Transverse colon (tissue), 4 donors: ENCODE measurements at regions not wholly inside any gene's neighbourhood (a gene's known extent, or its start where the extent isn't known, plus 50 kb on each side); places are given as distances from the start of the nearest gene placed in this dataset.

Experiments
- CTCF ChIP-seq, 5 experiments: fragments of 200-600 bp in 3 of 5; fragments of 450-650 bp in 2 of 5; sonication (generic) in 3 of 5; IDR thresholded peaks; 1 replicate in 2 of 5; 2 replicates in 3 of 5; pipeline ENCODE4 v1.5.1; 2016 to 2017; ENCODE audit warnings: antibody characterized with exemption in 5 of 5, inconsistent platforms in 3 of 5, mild to moderate bottlenecking in 2 of 5, moderate library complexity in 1 of 5
- EP300 ChIP-seq: sonication (generic); formaldehyde crosslinking; IDR thresholded peaks from one replicate; pipeline ENCODE4 v1.6.1; 2017; ENCODE audit warnings: antibody characterized with exemption, low read depth
- POLR2A ChIP-seq: fragments of 450-650 bp; IDR thresholded peaks from one replicate; pipeline ENCODE4 v1.6.1; 2016; ENCODE audit warnings: antibody characterized with exemption, mild to moderate bottlenecking, moderate library complexity
- POLR2AphosphoS5 ChIP-seq, 3 donors: sonication (generic); formaldehyde crosslinking; IDR thresholded peaks; one replicate each; pipeline ENCODE4 v1.6.1; 2016; ENCODE audit warnings: antibody characterized with exemption in 3 of 3

GRCh38 chr17:55668312-55668920, 54.2 kb downstream of the TMEM100 start:
- TF ChIP-seq POLR2A (no peak), CTCF (IDR thresholded peaks at IDR 0.05) (no peak), EP300 (no peak), POLR2AphosphoS5 (IDR thresholded peaks at IDR 0.05) (no peak)
